ENCODE measurements at regions not wholly inside any gene's neighbourhood (a gene's known extent, or its start where the extent isn't known, plus 50 kb on each side); places are given as distances from the start of the nearest gene placed in this dataset.

- no peak for DNase-seq (ENCODE audit: low read depth)
These were observed 374.4 kb upstream of the DDI1 start for GRCh38 chr11:103661991-103662390.

- no peak for DNase-seq (ENCODE audit: low read depth)
These were observed 373.6 kb upstream of the DDI1 start for GRCh38 chr11:103662880-103663279.

- no peak for DNase-seq (ENCODE audit: low read depth)
These were observed 367.6 kb upstream of the DDI1 start for GRCh38 chr11:103668859-103669258.

- no peak for DNase-seq (ENCODE audit: low read depth)
These were observed 365.2 kb upstream of the DDI1 start for GRCh38 chr11:103671143-103671651.

- peak; percentile 29 for DNase-seq (ENCODE audit: low read depth)
These were observed 362.7 kb upstream of the DDI1 start for GRCh38 chr11:103673773-103674172.

- DNase-seq (ENCODE audit: low read depth), result no peak
These were observed 360.0 kb upstream of the DDI1 start for GRCh38 chr11:103676413-103676812.

- no peak for DNase-seq (ENCODE audit: low read depth)
These were observed 355.6 kb upstream of the DDI1 start for GRCh38 chr11:103680826-103681225.

GRCh38 chr11:103681855-103682254 is 354.6 kb upstream of the DDI1 start:
- no peak for DNase-seq (ENCODE audit: low read depth)

- peak; percentile 60 for DNase-seq (ENCODE audit: low read depth)
These were observed 353.9 kb upstream of the DDI1 start for GRCh38 chr11:103682318-103683184.

GRCh38 chr11:103683576-103683975 is 352.9 kb upstream of the DDI1 start:
- peak; percentile 11 for DNase-seq (ENCODE audit: low read depth)

- no peak for DNase-seq (ENCODE audit: low read depth)
These were observed 347.5 kb upstream of the DDI1 start for GRCh38 chr11:103688924-103689323.

- DNase-seq (ENCODE audit: low read depth), result no peak
These were observed 346.1 kb upstream of the DDI1 start for GRCh38 chr11:103690356-103690755.

GRCh38 chr11:103696123-103696522 is 340.3 kb upstream of the DDI1 start:
- no peak for DNase-seq (ENCODE audit: low read depth)

- no peak for DNase-seq (ENCODE audit: low read depth)
These were observed 337.2 kb upstream of the DDI1 start for GRCh38 chr11:103699216-103699615.

- no peak for DNase-seq (ENCODE audit: low read depth)
These were observed 336.8 kb upstream of the DDI1 start for GRCh38 chr11:103699656-103700055.

GRCh38 chr11:103700622-103701021 is 335.8 kb upstream of the DDI1 start:
- peak; percentile 31 for DNase-seq (ENCODE audit: low read depth)

- no peak for DNase-seq (ENCODE audit: low read depth)
These were observed 333.0 kb upstream of the DDI1 start for GRCh38 chr11:103703437-103703836.

- DNase-seq (ENCODE audit: low read depth), result no peak
These were observed 332.5 kb upstream of the DDI1 start for GRCh38 chr11:103703954-103704353.

GRCh38 chr11:103705642-103706041 is 330.8 kb upstream of the DDI1 start:
- no peak for DNase-seq (ENCODE audit: low read depth)

GRCh38 chr11:103709371-103709770 is 327.1 kb upstream of the DDI1 start:
- DNase-seq (ENCODE audit: low read depth), result no peak

- DNase-seq (ENCODE audit: low read depth), result no peak
These were observed 322.2 kb upstream of the DDI1 start for GRCh38 chr11:103714246-103714645.

- DNase-seq (ENCODE audit: low read depth), result no peak
These were observed 320.1 kb upstream of the DDI1 start for GRCh38 chr11:103716363-103716762.

- DNase-seq (ENCODE audit: low read depth), result no peak
These were observed 309.2 kb upstream of the DDI1 start for GRCh38 chr11:103727262-103727661.

Measured in LHCN-M2 (cell line).